CD4-positive, alpha-beta T cell treated with Interleukin-17A for 4 hours (primary cell): ENCODE measurements at regions not wholly inside any gene's neighbourhood (a gene's known extent, or its start where the extent isn't known, plus 50 kb on each side); places are given as distances from the start of the nearest gene placed in this dataset.
A peak's percentile ranks its signal among the peaks of the same experiment; 100 is the strongest.

Source experiments
- DNase-seq: peaks from one replicate; pipeline ENCODE4 v3.0.0-alpha.2; 2020; ENCODE audit warnings: mixed read lengths

GRCh38 chr14:101110729-101111619 lies 207.5 kb upstream of the RTL1 start:
- no peak for DNase-seq

- DNase-seq, result no peak
Measured at GRCh38 chr14:101111620-101112290, 208.2 kb upstream of the RTL1 start.

DNA sequence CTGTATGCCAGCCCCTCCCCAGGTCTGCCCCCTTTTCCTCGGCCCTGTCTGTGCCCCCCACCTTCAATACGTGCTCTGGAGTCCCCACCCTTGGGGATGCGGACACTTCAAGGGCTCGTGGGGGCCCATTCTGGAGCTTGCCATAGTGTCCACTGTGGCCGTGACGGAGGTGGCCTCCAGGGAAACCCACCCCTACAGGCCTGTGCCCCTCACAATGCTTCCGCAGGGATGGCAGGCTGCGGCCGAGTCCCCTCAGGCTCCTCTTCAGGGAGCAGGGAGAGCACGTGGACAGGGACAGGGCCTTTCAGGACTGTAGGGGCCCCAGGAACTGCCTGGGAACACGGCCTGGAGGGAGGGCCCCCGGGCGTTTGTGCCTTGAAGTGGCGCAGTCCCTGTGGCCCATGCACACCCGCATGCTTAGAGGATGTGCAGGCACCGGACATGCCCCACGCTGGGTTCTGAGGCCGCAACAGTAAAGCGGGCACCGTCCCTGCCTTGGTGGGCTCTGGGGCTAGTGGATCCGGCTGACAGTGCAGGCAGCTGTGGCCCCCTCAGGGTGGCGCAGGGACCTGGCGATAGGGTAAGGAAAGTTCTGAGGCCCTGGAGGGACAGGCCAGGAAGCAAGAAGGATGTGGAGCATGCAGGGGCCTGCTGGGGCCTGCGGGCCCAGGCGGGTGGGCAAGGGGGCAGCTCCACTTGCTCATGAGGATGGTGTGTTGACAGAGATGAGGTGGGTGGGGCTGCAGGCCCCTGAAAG lies 209.0 kb upstream of the RTL1 start:
- no peak for DNase-seq

DNA sequence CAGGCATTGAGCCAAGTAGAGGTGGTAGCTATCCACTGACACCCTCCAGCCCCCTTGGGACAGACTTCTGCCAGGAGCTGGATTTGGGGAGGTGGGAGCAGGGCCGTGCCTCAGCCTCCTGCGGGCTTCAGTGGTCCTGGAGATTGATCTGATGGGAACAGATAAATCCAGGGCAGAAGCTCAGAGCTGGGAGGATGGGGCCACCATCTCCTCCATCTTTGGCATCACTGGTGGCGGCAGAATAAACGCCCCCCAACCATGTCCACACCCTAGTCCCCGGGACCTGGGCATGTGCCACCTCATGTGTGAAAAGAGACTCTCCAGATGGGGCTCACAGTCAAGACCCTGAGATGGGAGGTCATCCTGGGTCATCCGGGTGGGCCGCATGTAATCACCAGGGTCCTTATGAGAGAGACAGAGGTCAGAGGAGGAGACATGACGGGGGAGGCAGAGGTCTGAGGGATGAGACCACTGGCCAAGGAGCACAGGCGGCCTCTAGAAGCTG lies 209.6 kb upstream of the RTL1 start:
- DNase-seq, result no peak

GRCh38 chr14:101113835-101114725 lies 210.6 kb upstream of the RTL1 start:
- no peak for DNase-seq

- DNase-seq, result no peak
Measured at GRCh38 chr14:101114726-101115515, 211.4 kb upstream of the RTL1 start.

- DNase-seq, result no peak
Measured at GRCh38 chr14:101115652-101116051, 212.1 kb upstream of the RTL1 start.

DNA sequence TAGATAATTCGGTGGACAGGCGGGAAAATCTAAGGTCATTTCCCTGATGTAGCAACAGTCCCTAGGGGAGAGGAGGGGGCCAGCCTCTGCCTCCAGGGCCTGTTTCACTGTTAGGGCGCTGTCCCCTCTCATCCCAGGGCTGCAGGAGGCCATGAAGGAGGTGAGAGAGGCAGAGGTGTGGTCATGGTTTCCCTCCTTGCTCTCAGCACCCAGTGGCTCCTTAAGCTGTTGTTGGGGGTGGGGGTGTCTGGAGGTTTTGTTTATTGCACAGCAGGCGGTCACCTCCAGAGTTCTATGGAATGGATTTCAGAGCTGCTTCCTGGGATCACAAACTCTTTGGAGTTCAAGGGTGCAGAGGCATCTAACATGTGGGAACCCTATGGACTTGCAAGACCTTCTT lies 212.5 kb upstream of the RTL1 start:
- no peak for DNase-seq

DNA sequence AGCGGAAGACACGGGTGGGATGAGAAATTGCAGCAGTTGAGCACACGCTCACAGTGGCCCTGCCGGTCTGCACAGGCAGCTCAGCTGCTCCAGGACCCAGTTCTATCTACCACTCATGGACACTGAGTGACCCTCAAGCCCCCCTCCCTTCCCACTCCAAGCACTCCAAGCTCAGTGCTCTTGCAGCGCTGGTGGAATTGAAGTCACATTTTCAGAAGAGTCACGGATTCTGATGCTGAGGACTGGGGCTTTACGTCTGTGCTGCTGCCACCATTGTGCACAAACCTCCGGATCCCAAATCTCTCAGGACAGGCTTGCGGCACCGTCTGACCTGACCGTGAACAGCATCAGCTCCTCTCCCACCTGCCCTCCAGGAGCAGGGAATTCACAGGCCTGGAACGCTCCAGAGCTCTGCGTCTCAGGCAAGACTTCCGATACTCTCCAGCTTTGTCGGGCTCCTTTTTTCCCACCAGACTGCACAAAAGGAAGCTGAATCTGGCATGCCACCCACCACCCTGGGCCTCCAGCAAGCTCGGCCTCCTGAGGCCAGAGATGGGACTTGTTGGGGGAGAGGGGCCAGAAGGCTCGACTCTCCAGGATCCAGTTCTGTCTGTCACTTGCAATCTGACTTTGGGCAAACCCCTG lies 213.1 kb upstream of the RTL1 start:
- DNase-seq, result no peak

DNA sequence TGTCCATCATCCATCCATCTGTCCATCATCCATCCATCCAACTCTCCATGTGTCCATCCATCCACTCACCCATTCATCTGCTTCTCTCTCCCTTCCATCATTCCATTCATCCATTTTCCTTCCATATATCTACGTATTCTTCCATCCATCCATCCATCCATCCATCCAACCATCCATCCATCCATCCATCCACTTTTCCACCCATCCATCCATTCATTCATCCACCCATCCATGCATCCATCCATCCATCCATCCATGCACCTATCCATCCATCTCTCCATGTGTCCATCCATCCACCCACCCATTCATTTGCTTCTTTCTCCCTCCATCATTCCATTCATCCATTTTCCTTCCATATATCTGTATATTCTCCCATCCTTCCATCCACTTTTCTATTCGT lies 214.0 kb upstream of the RTL1 start:
- DNase-seq, result no peak

- DNase-seq, result no peak
Measured at GRCh38 chr14:101118233-101118632, 214.7 kb upstream of the RTL1 start.

- no peak for DNase-seq
Measured at GRCh38 chr14:101118746-101119591, 215.4 kb upstream of the RTL1 start.

DNA sequence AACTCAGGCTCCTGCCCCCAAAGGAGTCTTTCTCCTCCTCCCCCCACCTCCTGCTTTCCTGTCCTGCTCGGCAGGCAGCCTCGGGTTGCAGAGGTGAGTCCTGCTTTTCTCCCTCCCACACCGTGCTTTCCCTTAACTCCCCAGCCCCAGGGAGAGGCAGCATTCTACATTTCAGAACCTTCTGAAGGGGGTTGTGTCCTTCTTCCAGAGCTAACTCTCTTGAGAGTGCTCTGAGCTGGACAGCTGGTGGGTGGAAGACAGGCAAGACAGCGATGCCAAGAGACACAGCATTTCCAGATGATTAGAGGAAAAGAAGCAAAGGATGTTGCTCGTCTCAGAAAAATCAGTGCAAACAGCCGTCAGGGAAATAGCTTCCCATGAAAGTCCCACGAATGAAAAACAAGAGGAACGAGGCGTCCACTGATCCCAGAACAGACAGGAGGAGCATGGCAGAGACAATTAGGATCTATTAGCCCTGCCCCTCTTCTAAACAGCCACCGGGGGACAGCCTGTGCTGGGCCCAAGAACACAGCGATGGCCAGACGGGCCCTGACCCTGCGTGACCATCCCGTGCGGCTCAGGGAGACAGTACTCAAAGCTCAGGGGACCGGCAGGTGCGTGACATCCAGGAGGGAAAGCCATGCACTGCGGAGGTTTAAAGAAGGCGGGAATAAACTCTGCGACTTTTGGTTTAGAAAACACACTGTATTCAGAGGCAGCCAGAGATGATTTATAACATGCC lies 216.5 kb upstream of the RTL1 start:
- DNase-seq, result no peak

GRCh38 chr14:101120641-101121507 lies 217.4 kb upstream of the RTL1 start:
- peak; percentile 6 for DNase-seq

GRCh38 chr14:101121508-101122139 lies 218.1 kb upstream of the RTL1 start:
- no peak for DNase-seq

- DNase-seq, result no peak
Measured at GRCh38 chr14:101122237-101123141, 219.0 kb upstream of the RTL1 start.
